T-helper 1 cell (primary cell): ENCODE measurements at regions not wholly inside any gene's neighbourhood (a gene's known extent, or its start where the extent isn't known, plus 50 kb on each side); places are given as distances from the start of the nearest gene placed in this dataset.
"Not testable (repeated sequence)": the region's sequence is repeated elsewhere in the genome, so short reads cannot be mapped to it uniquely, and the experiment has no call there.

Experiments used
- DNase-seq, 5 donors: peaks; one replicate each; pipeline ENCODE4 v3.0.0-alpha.2; 2012 to 2020

- peak in 1 of 5 donors; percentile 30 for DNase-seq
Measured at GRCh38 chr21:25234857-25235801, 372.2 kb downstream of the MRPL39 start.

GRCh38 chr21:25220954-25221353, 386.3 kb downstream of the MRPL39 start:
- DNase-seq: no peak

DNA sequence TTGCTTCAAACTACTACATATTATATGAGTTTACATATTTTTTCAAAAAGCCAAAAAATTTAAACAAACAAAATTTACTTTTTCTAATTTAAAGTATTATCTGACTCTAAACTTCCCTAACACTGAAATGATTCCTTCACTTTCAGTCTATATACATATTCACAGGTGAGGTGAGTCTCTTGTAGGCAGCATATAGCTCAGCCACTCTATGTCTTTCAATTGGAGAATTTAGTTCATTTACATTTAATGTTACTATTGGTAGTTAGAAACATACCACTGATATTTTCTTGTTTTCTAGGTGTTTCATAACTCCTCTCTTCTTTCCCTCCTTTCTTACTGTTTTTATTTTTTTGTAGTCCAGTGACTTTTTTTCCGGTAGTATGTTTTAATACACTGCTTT, 387.1 kb downstream of the MRPL39 start:
- DNase-seq: no peak

DNA sequence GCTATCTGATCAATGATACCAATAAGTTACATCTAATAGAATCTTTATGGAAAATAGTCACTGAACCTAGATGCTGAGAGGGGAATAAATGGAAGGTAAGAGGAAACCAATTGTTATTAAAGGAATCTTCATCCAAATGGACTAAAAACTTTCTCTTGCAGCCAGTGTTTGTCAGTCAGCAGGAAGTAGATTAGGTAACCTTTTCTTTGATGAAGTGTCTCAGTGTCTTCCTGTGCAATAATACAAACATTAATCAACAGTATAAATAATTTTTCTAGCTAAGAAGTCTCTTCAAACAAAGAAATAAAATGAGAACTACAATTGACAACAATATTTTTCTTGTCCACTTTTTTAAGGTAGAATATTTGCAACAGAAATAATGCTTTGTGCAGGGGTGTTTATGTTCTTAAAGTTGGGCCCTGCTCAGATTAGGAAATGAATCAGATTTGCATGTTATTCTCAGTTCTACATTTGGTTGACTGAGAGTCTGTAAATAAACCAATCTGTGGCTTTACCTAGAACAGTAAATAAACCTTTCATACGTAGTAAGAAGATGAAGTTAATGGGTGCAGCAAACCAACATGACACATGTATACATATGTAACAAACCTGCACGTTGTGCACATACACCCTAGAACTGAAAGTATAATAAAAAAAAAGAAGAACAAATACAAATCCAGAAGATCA, 391.4 kb downstream of the MRPL39 start:
- DNase-seq: no peak

- DNase-seq: no peak
Measured at GRCh38 chr21:25214676-25215075, 392.6 kb downstream of the MRPL39 start.

- DNase-seq: no peak
Measured at GRCh38 chr21:25199944-25200343, 407.3 kb downstream of the MRPL39 start.

DNA sequence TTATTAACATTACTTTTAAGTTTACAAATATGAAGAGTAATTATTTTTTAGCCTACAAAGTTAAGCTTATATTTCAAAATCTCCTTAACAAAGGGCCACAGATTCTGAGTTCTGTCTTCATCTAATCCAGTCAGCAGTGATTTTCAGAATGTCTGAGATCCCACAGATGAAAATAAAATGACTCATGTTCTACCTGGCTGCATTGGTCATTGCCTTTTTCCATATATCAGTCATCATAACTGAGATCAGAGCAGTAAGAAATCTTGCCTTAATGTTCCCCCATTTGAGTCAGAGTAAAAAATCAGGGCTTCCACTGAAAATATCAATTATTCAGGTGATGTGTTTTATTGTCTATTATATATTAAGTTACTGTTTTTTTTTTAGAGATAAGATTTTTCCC, 416.1 kb downstream of the MRPL39 start:
- no peak for DNase-seq

- DNase-seq: no peak
Measured at GRCh38 chr21:25189497-25189896, 417.8 kb downstream of the MRPL39 start.

DNA sequence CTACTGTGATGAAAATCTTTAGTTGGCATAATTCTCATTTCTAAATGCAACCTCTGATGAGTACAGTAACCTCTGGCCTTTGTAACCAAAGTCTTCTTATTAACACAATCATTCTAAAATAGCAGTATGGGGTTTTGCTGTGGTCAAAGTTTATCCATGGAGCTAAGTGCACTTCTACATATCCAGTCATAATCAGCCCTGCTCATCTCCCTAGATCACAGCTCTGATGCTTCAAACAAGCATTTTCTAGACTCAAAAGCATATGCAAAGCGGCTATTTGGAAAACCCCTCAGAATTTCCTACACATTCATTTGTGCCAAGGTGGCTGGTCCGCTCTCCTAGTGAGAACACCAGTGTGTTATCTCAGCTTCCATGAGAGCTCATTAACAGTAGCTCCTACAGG, 418.6 kb downstream of the MRPL39 start:
- DNase-seq: no peak

- DNase-seq: no peak
Measured at GRCh38 chr21:25186273-25186672, 421.0 kb downstream of the MRPL39 start.

DNA sequence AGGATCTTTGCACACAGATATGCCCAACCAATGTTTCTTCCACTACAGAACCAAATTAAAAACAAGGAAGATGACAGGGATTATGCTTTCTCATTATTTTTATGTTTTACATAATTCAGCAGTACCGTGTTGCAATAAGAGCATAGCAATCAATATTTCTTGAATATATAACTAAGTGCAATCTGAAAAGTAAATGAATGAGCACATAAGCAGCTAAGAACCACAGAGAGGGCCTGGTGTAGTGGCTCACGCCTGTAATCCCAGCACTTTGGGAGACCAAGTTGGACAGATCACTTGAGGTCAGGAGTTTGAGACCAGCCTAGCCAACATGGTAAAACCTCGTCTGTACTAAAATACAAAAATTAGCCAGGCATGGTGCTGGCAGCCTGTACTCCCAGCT, 423.7 kb downstream of the MRPL39 start:
- DNase-seq: no peak

DNA sequence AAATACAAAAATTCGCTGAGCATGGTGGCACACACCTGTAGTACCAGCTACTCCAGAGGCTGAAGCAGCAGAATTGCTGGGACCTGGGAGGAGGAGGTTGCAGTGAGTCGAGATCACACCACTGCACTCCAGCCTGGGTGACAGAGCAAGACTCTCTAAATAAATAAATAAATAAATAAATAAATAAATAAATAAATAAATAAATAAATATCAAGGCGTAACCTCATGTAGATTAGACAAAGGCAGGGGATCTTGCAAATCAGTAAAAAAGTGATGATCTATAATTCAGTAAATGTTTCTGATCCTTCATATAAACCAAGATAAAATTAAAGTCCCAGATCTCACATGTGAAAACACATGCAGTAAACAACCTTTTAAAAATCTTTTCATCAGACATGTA, 425.6 kb downstream of the MRPL39 start:
- DNase-seq: not testable (repeated sequence)

- no peak for DNase-seq
Measured at GRCh38 chr21:25179116-25179515, 428.2 kb downstream of the MRPL39 start.

GRCh38 chr21:25176637-25177412, 430.5 kb downstream of the MRPL39 start:
- peak in 1 of 5 donors; percentile 1 for DNase-seq

- no peak for DNase-seq
Measured at GRCh38 chr21:25175938-25176337, 431.3 kb downstream of the MRPL39 start.

- no peak for DNase-seq
Measured at GRCh38 chr21:25171438-25171837, 435.8 kb downstream of the MRPL39 start.

DNA sequence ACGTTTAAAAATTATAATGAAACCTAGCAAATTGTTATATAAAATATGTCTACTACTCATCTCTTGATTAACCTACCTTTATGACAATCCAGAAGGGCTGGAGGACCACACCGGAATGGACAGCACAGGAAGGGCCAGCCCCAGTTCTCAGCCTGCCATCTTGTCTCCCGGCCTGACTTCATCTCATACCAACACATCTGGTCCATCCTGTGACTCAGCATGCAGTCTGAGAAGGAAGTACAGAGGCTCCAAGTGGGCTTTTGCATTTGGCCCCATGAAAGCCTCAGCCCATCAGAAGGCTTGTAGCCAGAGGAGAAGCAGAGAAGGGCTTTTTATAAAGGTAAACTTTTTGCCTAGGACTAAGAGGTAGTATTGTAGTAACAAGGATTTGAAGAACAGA, 436.6 kb downstream of the MRPL39 start:
- no peak for DNase-seq

GRCh38 chr21:25169370-25169769, 437.9 kb downstream of the MRPL39 start:
- DNase-seq: no peak

DNA sequence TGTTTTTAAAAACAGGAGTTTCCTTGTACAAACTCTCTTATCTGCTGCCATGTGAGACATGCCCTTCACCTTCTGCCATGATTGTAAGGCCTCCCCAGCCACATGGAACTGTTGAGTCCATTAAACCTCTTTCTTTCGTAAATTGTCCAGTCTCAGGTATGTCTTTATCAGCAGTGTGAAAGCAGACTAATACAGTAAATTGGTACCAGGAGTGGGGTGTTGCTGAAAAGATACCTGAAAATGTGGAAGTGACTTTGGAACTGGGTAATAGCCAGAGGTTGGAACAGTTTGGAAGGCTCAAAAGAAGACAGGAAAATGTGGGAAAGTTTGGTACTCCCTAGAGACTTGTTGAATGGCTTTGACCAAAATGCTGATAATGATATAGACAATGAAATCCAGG, 440.4 kb downstream of the MRPL39 start:
- DNase-seq: not testable (repeated sequence)

DNA sequence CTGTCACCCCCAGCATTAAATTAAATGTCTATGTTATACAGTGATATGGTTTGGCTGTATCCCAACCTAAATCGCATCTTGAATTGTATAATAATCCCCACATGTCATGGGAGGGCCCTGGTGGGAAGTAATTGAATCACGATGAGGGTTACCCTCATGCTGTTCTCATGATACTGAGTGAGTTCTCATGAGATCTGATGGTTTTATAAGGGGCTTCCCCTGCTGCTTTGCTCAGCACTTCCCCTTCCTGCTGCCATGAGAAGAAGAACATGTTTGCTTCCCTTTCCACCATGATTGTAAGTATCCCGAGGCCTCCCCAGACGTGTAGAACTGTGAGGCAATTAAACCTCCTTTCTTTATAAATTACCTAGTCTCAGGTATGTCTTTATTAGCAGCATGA, 445.7 kb downstream of the MRPL39 start:
- no peak for DNase-seq

GRCh38 chr21:25155020-25155419, 452.3 kb downstream of the MRPL39 start:
- not testable (repeated sequence) for DNase-seq

GRCh38 chr21:25149022-25149421, 458.3 kb downstream of the MRPL39 start:
- DNase-seq: no peak

- no peak for DNase-seq
Measured at GRCh38 chr21:25139414-25139813, 467.9 kb downstream of the MRPL39 start.
